ENCODE measurements at regions not wholly inside any gene's neighbourhood (a gene's known extent, or its start where the extent isn't known, plus 50 kb on each side); places are given as distances from the start of the nearest gene placed in this dataset.
A peak's percentile ranks its signal among the peaks of the same experiment; 100 is the strongest.

DNA sequence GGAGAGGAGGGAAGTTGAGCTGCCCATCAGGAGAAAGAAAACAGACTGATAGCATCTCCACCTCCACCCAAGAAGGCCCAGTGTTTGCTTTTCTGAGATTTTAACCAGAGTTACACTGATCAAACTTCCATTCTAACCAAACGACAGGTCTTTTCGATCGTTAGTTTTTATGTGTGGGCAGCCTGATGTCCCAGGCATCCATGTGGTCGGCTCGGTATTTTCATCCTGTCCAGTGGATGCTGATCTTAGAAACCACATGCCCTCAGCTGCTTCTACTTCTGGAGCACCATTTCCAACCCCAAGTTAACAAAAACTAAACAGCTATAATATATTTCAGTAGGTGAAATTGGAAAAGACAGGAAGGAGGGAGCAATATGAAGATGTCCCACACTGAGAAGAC is 536.8 kb upstream of the JAG1 start:
- H2AFZ ChIP-seq, result peak overlapping the region; percentile 75; the same call in 1 of the 2 replicates
- ATAC-seq, result no peak
- no peaks in the 10 kb centered on the region; the same call in 2 of the 3 replicates for H3K9me3 Mint-ChIP-seq

More for the DNA sequence above, 536.8 kb upstream of the JAG1 start:
- Histone ChIP-seq H3K79me2 (replicated peaks; ENCODE audit: insufficient read depth) (no peaks in the 10 kb centered on the region), H3K27ac (ENCODE audit: low read depth) (no peak overlapping the region), H3F3A (replicated peaks; ENCODE audit: low read depth) (no peaks in the 10 kb centered on the region), H3K27me3 (ENCODE audit: insufficient read depth) (no peaks in the 10 kb centered on the region), H3K4me3 (no peak overlapping the region), H3K4me2 (no peak overlapping the region), H3K9me2 (ENCODE audit: insufficient read depth) (0 out of 2 replicates have a peak, but pooled peaks cover 6% of the 10 kb centered on the region), H3K36me3 (ENCODE audit: insufficient read depth) (no peaks in the 10 kb centered on the region), H4K20me1 (replicated peaks; ENCODE audit: insufficient read depth) (no peaks in the 10 kb centered on the region), H3K4me1 (ENCODE audit: insufficient read depth) (peaks cover 9% of the 10 kb centered on the region; the same call in 1 of the 2 replicates)
- peaks cover 23% of the 10 kb centered on the region for H3K4me1 Mint-ChIP-seq
- no peak overlapping the region for H3K27ac Mint-ChIP-seq
- DNase-seq (ENCODE audit: low spot score), result no peak
- H3K4me3 Mint-ChIP-seq, result no peak overlapping the region
- H3K36me3 Mint-ChIP-seq (ENCODE audit: low read depth), result no peaks in the 10 kb centered on the region
- H3K27me3 Mint-ChIP-seq (ENCODE audit: insufficient read depth, low read depth, poor library complexity), result no peaks in the 10 kb centered on the region
- TF ChIP-seq JUNB (IDR thresholded peaks at IDR 0.05; ENCODE audit: unreplicated experiment), result no peak
- no peak for TF ChIP-seq NANOG (IDR thresholded peaks at IDR 0.05; ENCODE audit: borderline replicate concordance)
- TF ChIP-seq CREB1 (CRISPR knock-in tag; IDR thresholded peaks at IDR 0.05; ENCODE audit: low read depth), result no peak
- no peak for TF ChIP-seq EZH2 (IDR thresholded peaks at IDR 0.05; ENCODE audit: low read depth, unreplicated experiment)
- TF ChIP-seq ZNF331 (CRISPR knock-in tag; IDR thresholded peaks at IDR 0.05; ENCODE audit: low read depth), result no peak
- TF ChIP-seq, protein P1, sequence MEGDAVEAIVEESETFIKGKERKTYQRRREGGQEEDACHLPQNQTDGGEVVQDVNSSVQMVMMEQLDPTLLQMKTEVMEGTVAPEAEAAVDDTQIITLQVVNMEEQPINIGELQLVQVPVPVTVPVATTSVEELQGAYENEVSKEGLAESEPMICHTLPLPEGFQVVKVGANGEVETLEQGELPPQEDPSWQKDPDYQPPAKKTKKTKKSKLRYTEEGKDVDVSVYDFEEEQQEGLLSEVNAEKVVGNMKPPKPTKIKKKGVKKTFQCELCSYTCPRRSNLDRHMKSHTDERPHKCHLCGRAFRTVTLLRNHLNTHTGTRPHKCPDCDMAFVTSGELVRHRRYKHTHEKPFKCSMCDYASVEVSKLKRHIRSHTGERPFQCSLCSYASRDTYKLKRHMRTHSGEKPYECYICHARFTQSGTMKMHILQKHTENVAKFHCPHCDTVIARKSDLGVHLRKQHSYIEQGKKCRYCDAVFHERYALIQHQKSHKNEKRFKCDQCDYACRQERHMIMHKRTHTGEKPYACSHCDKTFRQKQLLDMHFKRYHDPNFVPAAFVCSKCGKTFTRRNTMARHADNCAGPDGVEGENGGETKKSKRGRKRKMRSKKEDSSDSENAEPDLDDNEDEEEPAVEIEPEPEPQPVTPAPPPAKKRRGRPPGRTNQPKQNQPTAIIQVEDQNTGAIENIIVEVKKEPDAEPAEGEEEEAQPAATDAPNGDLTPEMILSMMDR (conservative IDR thresholded peaks at IDR 0.05; ENCODE audit: low read depth in 2 of 2), result no peak
- no peak for TF ChIP-seq ZNF114 (CRISPR knock-in tag; IDR thresholded peaks at IDR 0.05)
- no peak for TF ChIP-seq STAT1 (IDR thresholded peaks at IDR 0.05; ENCODE audit: unreplicated experiment)
- no peak for TF ChIP-seq EZH2phosphoT487 (IDR thresholded peaks at IDR 0.05; ENCODE audit: unreplicated experiment)
- TF ChIP-seq, protein P2, sequence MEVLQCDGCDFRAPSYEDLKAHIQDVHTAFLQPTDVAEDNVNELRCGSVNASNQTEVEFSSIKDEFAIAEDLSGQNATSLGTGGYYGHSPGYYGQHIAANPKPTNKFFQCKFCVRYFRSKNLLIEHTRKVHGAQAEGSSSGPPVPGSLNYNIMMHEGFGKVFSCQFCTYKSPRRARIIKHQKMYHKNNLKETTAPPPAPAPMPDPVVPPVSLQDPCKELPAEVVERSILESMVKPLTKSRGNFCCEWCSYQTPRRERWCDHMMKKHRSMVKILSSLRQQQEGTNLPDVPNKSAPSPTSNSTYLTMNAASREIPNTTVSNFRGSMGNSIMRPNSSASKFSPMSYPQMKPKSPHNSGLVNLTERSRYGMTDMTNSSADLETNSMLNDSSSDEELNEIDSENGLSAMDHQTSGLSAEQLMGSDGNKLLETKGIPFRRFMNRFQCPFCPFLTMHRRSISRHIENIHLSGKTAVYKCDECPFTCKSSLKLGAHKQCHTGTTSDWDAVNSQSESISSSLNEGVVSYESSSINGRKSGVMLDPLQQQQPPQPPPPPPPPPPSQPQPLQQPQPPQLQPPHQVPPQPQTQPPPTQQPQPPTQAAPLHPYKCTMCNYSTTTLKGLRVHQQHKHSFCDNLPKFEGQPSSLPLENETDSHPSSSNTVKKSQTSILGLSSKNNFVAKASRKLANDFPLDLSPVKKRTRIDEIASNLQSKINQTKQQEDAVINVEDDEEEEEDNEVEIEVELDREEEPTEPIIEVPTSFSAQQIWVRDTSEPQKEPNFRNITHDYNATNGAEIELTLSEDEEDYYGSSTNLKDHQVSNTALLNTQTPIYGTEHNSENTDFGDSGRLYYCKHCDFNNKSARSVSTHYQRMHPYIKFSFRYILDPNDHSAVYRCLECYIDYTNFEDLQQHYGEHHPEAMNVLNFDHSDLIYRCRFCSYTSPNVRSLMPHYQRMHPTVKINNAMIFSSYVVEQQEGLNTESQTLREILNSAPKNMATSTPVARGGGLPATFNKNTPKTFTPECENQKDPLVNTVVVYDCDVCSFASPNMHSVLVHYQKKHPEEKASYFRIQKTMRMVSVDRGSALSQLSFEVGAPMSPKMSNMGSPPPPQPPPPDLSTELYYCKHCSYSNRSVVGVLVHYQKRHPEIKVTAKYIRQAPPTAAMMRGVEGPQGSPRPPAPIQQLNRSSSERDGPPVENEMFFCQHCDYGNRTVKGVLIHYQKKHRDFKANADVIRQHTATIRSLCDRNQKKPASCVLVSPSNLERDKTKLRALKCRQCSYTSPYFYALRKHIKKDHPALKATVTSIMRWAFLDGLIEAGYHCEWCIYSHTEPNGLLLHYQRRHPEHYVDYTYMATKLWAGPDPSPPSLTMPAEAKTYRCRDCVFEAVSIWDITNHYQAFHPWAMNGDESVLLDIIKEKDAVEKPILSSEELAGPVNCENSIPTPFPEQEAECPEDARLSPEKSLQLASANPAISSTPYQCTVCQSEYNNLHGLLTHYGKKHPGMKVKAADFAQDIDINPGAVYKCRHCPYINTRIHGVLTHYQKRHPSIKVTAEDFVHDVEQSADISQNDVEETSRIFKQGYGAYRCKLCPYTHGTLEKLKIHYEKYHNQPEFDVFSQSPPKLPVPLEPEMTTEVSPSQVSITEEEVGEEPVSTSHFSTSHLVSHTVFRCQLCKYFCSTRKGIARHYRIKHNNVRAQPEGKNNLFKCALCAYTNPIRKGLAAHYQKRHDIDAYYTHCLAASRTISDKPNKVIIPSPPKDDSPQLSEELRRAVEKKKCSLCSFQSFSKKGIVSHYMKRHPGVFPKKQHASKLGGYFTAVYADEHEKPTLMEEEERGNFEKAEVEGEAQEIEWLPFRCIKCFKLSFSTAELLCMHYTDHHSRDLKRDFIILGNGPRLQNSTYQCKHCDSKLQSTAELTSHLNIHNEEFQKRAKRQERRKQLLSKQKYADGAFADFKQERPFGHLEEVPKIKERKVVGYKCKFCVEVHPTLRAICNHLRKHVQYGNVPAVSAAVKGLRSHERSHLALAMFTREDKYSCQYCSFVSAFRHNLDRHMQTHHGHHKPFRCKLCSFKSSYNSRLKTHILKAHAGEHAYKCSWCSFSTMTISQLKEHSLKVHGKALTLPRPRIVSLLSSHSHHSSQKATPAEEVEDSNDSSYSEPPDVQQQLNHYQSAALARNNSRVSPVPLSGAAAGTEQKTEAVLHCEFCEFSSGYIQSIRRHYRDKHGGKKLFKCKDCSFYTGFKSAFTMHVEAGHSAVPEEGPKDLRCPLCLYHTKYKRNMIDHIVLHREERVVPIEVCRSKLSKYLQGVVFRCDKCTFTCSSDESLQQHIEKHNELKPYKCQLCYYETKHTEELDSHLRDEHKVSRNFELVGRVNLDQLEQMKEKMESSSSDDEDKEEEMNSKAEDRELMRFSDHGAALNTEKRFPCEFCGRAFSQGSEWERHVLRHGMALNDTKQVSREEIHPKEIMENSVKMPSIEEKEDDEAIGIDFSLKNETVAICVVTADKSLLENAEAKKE (CRISPR knock-in tag; IDR thresholded peaks at IDR 0.05), result no peak
- TF ChIP-seq POLR2AphosphoS5 (IDR thresholded peaks at IDR 0.05; ENCODE audit: low read depth), result no peak
- TF ChIP-seq, protein P3, sequence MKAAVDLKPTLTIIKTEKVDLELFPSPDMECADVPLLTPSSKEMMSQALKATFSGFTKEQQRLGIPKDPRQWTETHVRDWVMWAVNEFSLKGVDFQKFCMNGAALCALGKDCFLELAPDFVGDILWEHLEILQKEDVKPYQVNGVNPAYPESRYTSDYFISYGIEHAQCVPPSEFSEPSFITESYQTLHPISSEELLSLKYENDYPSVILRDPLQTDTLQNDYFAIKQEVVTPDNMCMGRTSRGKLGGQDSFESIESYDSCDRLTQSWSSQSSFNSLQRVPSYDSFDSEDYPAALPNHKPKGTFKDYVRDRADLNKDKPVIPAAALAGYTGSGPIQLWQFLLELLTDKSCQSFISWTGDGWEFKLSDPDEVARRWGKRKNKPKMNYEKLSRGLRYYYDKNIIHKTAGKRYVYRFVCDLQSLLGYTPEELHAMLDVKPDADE (IDR thresholded peaks at IDR 0.05), result no peak
- TF ChIP-seq, protein P4, sequence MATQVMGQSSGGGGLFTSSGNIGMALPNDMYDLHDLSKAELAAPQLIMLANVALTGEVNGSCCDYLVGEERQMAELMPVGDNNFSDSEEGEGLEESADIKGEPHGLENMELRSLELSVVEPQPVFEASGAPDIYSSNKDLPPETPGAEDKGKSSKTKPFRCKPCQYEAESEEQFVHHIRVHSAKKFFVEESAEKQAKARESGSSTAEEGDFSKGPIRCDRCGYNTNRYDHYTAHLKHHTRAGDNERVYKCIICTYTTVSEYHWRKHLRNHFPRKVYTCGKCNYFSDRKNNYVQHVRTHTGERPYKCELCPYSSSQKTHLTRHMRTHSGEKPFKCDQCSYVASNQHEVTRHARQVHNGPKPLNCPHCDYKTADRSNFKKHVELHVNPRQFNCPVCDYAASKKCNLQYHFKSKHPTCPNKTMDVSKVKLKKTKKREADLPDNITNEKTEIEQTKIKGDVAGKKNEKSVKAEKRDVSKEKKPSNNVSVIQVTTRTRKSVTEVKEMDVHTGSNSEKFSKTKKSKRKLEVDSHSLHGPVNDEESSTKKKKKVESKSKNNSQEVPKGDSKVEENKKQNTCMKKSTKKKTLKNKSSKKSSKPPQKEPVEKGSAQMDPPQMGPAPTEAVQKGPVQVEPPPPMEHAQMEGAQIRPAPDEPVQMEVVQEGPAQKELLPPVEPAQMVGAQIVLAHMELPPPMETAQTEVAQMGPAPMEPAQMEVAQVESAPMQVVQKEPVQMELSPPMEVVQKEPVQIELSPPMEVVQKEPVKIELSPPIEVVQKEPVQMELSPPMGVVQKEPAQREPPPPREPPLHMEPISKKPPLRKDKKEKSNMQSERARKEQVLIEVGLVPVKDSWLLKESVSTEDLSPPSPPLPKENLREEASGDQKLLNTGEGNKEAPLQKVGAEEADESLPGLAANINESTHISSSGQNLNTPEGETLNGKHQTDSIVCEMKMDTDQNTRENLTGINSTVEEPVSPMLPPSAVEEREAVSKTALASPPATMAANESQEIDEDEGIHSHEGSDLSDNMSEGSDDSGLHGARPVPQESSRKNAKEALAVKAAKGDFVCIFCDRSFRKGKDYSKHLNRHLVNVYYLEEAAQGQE (IDR thresholded peaks at IDR 0.05; ENCODE audit: unreplicated experiment), result no peak

All from GM23338 (cell line).